B cell (primary cell): ENCODE measurements at regions not wholly inside any gene's neighbourhood (a gene's known extent, or its start where the extent isn't known, plus 50 kb on each side); places are given as distances from the start of the nearest gene placed in this dataset.

Experiments used
- ATAC-seq: fragments of 200-7000 bp; cut with Tn5 transposase; one replicate; pipeline ENCODE4 v1.10.0; 2021; ENCODE audit warnings: low read depth, mild to moderate bottlenecking, moderate number of reproducible peaks, moderate library complexity
- CTCF ChIA-PET: fragments of 350-600 bp; sonication (Branson Sonifier 250); formaldehyde crosslinking; loops from one replicate; lab custom pipeline; 2021; ENCODE audit warnings: antibody characterized with exemption, inconsistent platforms; lab: Charles Lee
- POLR2A ChIA-PET: fragments of 350-600 bp; sonication (Branson Sonifier 250); formaldehyde crosslinking; loops from one replicate; lab custom pipeline; 2021; ENCODE audit warnings: antibody characterized with exemption; lab: Charles Lee
- DNase-seq: peaks from one replicate; pipeline ENCODE4 v3.0.0; 2013
- H2AFZ ChIP-seq: 2 replicates; pipeline ENCODE4 v1.6.1; 2012; ENCODE audit warnings: mild to moderate bottlenecking, low read depth, low read length; ENCODE audit not compliant: insufficient read depth, poor library complexity, severe bottlenecking
- H3K27ac ChIP-seq, 2 donors: 1 replicate in 1 of 2; 2 replicates in 1 of 2; pipeline ENCODE4 v1.5.1; 2012 to 2013; ENCODE audit warnings: low read length in 2 of 2, mild to moderate bottlenecking in 2 of 2, moderate library complexity in 1 of 2
- H3K27me3 ChIP-seq, 4 experiments: fragments of 200-600 bp in 1 of 4; sonication (generic) in 1 of 4; replicated peaks in 1 of 4; 1 replicate in 2 of 4; 2 replicates in 2 of 4; pipeline versions ENCODE4 v1.6.1 to v1.7.0; 2013 to 2016; ENCODE audit warnings: low read length in 3 of 4, mild to moderate bottlenecking in 2 of 4, mixed read lengths in 1 of 4, moderate library complexity in 1 of 4; ENCODE audit not compliant: insufficient read depth in 4 of 4, control insufficient read depth in 3 of 4; ENCODE audit errors: control extremely low read depth in 1 of 4
- H3K36me3 ChIP-seq, 2 experiments: replicated peaks in 1 of 2; 1 replicate in 1 of 2; 2 replicates in 1 of 2; pipeline versions ENCODE4 v1.6.1 to v1.7.1; 2013; ENCODE audit warnings: low read length in 1 of 2; ENCODE audit not compliant: insufficient read depth in 2 of 2, control insufficient read depth in 1 of 2; ENCODE audit errors: control extremely low read depth in 1 of 2, extremely low read depth in 1 of 2
- H3K4me1 ChIP-seq, 2 donors: fragments of 200-600 bp in 1 of 2; sonication (generic) in 1 of 2; 1 replicate in 1 of 2; 2 replicates in 1 of 2; pipeline versions ENCODE4 v1.5.1 to v1.6.1; 2013 to 2017; ENCODE audit warnings: low read length in 2 of 2; ENCODE audit not compliant: control insufficient read depth in 2 of 2, insufficient read depth in 2 of 2
- H3K4me2 ChIP-seq: replicated peaks from 2 replicates; pipeline ENCODE3; 2012; ENCODE audit warnings: mild to moderate bottlenecking, low read depth, low read length; ENCODE audit not compliant: poor library complexity, severe bottlenecking
- H3K4me3 ChIP-seq, 5 experiments: fragments of 200-600 bp in 1 of 5; sonication (generic) in 1 of 5; 1 replicate in 3 of 5; 2 replicates in 2 of 5; pipeline versions ENCODE4 v1.5.1 to v1.7.0; 2011 to 2016; ENCODE audit warnings: low read length in 4 of 5, mild to moderate bottlenecking in 4 of 5, low read depth in 2 of 5, control low read depth in 1 of 5, moderate library complexity in 1 of 5; ENCODE audit not compliant: insufficient read depth in 1 of 5; ENCODE audit errors: control extremely low read depth in 1 of 5, extremely low read depth in 1 of 5
- H3K79me2 ChIP-seq: fragments of 200-600 bp; sonication (generic); one replicate; pipeline ENCODE4 v1.6.0; 2016; ENCODE audit warnings: low read length; ENCODE audit not compliant: control insufficient read depth, insufficient read depth
- H3K9ac ChIP-seq: fragments of 200-600 bp; sonication (generic); 2 replicates; pipeline ENCODE4 v1.6.1; 2017; ENCODE audit warnings: mild to moderate bottlenecking, low read length, moderate library complexity
- H3K9me3 ChIP-seq, 3 donors: one replicate each; pipeline versions ENCODE4 v1.6.1 to v1.7.1; 2013; ENCODE audit warnings: low read length in 2 of 3; ENCODE audit not compliant: control insufficient read depth in 2 of 3, insufficient read depth in 1 of 3; ENCODE audit errors: control extremely low read depth in 1 of 3
- H4K20me1 ChIP-seq: 2 replicates; pipeline ENCODE4 v1.6.0; 2012; ENCODE audit warnings: mild to moderate bottlenecking, low read length; ENCODE audit not compliant: insufficient read depth, control insufficient read depth, poor library complexity, severe bottlenecking
- H3K27ac Mint-ChIP-seq: one replicate; pipeline ENCODE4 v1.8.0; 2021; ENCODE audit warnings: mixed read lengths
- H3K27me3 Mint-ChIP-seq: one replicate; pipeline ENCODE4 v1.8.0; 2021; ENCODE audit warnings: mixed read lengths
- H3K4me1 Mint-ChIP-seq: one replicate; pipeline ENCODE4 v1.8.0; 2021; ENCODE audit warnings: mixed read lengths
- H3K4me3 Mint-ChIP-seq: one replicate; pipeline ENCODE4 v1.8.0; 2021; ENCODE audit warnings: mixed read lengths
- H3K9me3 Mint-ChIP-seq: one replicate; pipeline ENCODE4 v1.8.0; 2022; ENCODE audit warnings: mixed read lengths; ENCODE audit not compliant: insufficient read depth
- EZH2 ChIP-seq: IDR thresholded peaks from 2 replicates; pipeline ENCODE4 v1.6.1; 2012; ENCODE audit warnings: borderline replicate concordance, low read depth, mild to moderate bottlenecking, moderate library complexity, low read length; ENCODE audit not compliant: insufficient read depth, poor library complexity, severe bottlenecking
- WGBS: methylation state at CpG from one replicate; pipeline ENCODE4 v1.1.5; 2013; ENCODE audit warnings: missing lambda C conversion rate; ENCODE audit not compliant: insufficient coverage; 5-methylcytosine and 5-hydroxymethylcytosine counted together
- intact Hi-C: fragments of 100-400 bp; cut with micrococcal nuclease; formaldehyde crosslinking; loops from one replicate; pipeline ENCODE4 v1.10.0; 2022
- TF ChIP-seq, protein P1 (sequence below): fragments of 200-600 bp; IDR thresholded peaks from one replicate; pipeline ENCODE4 v1.8.0; 2022; ENCODE audit warnings: antibody characterized with exemption, mild to moderate bottlenecking

GRCh38 chr6:6832439-6832838 is 243.9 kb downstream of the LY86 start:
- DNase-seq (no peak), ATAC-seq (no peak)
- H3K9me3 Mint-ChIP-seq, result no peaks in the 10 kb centered on the region
- Histone ChIP-seq H3K4me3 (no peak overlapping the region), H4K20me1 (no peaks in the 10 kb centered on the region), H3K79me2 (no peaks in the 10 kb centered on the region), H3K27me3 (peaks cover 0 to 4% (median 0%) of the 10 kb centered on the region in 4 experiments), H3K4me1 (no peaks in the 10 kb centered on the region), H3K27ac (no peak overlapping the region), H3K9ac (no peak overlapping the region), H3K4me2 (no peak overlapping the region), H3K9me3 (peaks cover 0 to 3% (median 0%) of the 10 kb centered on the region in 3 donors), H2AFZ (no peak overlapping the region), H3K36me3 (no peaks in the 10 kb centered on the region)
- intact Hi-C loops, result no loop called here
- H3K4me1 Mint-ChIP-seq, result no peaks in the 10 kb centered on the region
- peaks cover 17% of the 10 kb centered on the region for H3K27me3 Mint-ChIP-seq
- TF ChIP-seq, protein P1, sequence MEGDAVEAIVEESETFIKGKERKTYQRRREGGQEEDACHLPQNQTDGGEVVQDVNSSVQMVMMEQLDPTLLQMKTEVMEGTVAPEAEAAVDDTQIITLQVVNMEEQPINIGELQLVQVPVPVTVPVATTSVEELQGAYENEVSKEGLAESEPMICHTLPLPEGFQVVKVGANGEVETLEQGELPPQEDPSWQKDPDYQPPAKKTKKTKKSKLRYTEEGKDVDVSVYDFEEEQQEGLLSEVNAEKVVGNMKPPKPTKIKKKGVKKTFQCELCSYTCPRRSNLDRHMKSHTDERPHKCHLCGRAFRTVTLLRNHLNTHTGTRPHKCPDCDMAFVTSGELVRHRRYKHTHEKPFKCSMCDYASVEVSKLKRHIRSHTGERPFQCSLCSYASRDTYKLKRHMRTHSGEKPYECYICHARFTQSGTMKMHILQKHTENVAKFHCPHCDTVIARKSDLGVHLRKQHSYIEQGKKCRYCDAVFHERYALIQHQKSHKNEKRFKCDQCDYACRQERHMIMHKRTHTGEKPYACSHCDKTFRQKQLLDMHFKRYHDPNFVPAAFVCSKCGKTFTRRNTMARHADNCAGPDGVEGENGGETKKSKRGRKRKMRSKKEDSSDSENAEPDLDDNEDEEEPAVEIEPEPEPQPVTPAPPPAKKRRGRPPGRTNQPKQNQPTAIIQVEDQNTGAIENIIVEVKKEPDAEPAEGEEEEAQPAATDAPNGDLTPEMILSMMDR, result no peak
- TF ChIP-seq EZH2, result no peak
- no peak overlapping the region for H3K27ac Mint-ChIP-seq
- ChIA-PET CTCF (no interaction called here), POLR2A (no interaction called here)
- 93% methylated on average over 3 of the region's 4 CpGs for WGBS
- H3K4me3 Mint-ChIP-seq, result no peak overlapping the region

GRCh38 chr6:6834356-6835222 is 246.1 kb downstream of the LY86 start:
- ChIA-PET POLR2A (no interaction called here), CTCF (no interaction called here)
- 50% methylated on average over 12 of the region's 16 CpGs for WGBS
- Histone ChIP-seq H3K4me3 (no peak overlapping the region), H3K4me1 (no peaks in the 10 kb centered on the region), H4K20me1 (no peaks in the 10 kb centered on the region), H3K27ac (no peak overlapping the region), H3K36me3 (no peaks in the 10 kb centered on the region), H3K79me2 (no peaks in the 10 kb centered on the region), H3K9me3 (peaks cover 0 to 3% (median 0%) of the 10 kb centered on the region in 3 donors), H3K9ac (no peak overlapping the region), H3K27me3 (peaks cover 0 to 4% (median 0%) of the 10 kb centered on the region in 4 experiments), H2AFZ (no peak overlapping the region), H3K4me2 (no peak overlapping the region)
- intact Hi-C loops, result no loop called here
- DNase-seq, result no peak
- H3K27ac Mint-ChIP-seq, result no peak overlapping the region
- no peak for TF ChIP-seq EZH2
- TF ChIP-seq, protein P1, result no peak
- H3K4me3 Mint-ChIP-seq, result no peak overlapping the region
- no peaks in the 10 kb centered on the region for H3K4me1 Mint-ChIP-seq
- H3K27me3 Mint-ChIP-seq, result peaks cover 20% of the 10 kb centered on the region
- no peaks in the 10 kb centered on the region for H3K9me3 Mint-ChIP-seq
- no peak for ATAC-seq
